ENCODE measurements at regions not wholly inside any gene's neighbourhood (a gene's known extent, or its start where the extent isn't known, plus 50 kb on each side); places are given as distances from the start of the nearest gene placed in this dataset.

GRCh38 chr2:236688563-236689392 lies 119.2 kb downstream of the ACKR3 start:
- Histone ChIP-seq H3K4me3 (no peak overlapping the region), H3K79me2 (ENCODE audit: low read depth) (no peaks in the 10 kb centered on the region), H3K36me3 (ENCODE audit: low read depth) (no peaks in the 10 kb centered on the region), H3K27me3 (ENCODE audit: insufficient read depth, low read depth) (peaks cover 28% of the 10 kb centered on the region), H3K9me3 (ENCODE audit: insufficient read depth, low read depth) (no peaks in the 10 kb centered on the region), H3K4me2 (no peak overlapping the region), H2AFZ (no peak overlapping the region), H3F3A (ENCODE audit: insufficient read depth, low read depth) (no peaks in the 10 kb centered on the region), H4K20me1 (ENCODE audit: insufficient read depth) (no peaks in the 10 kb centered on the region), H3K27ac (no peak overlapping the region), H3K9me2 (ENCODE audit: insufficient read depth) (no peaks in the 10 kb centered on the region), H3K4me1 (replicated peaks; ENCODE audit: insufficient read depth) (no peaks in the 10 kb centered on the region)
- CTCF ChIA-PET: no interaction called here
- POLR2A ChIA-PET (ENCODE audit: unreplicated experiment): interaction anchor here (0.6 kb wide), 1 partner anchor 43 kb away, joined by 7 read pairs; no protein-coding TSS in a partner anchor
- TF ChIP-seq CTCF (conservative IDR thresholded peaks at IDR 0.05) (no peak), EZH2 (IDR thresholded peaks at IDR 0.05; ENCODE audit: low read depth) (no peak)
- intact Hi-C loops (cut with micrococcal nuclease; ENCODE audit: unreplicated experiment): no loop called here
- BruUV-seq (replicated peaks): no TSS peak
- no peak for DNase-seq

DNA sequence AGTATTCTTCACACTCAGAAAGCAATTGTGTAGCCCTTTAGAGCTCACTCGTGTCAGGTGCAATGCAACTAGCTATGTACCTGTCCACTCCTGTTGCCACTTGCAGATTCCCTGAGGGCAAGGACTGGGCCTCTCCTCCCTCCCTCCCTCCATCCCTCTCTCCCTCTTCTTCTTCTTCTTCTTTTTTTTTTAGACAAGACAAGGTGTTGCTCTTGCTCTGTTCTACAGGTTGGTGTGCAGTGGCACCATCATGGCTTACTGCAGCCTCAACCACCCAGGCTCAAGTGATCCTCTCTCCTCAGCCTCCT lies 119.7 kb downstream of the ACKR3 start:
- no TSS peak for BruUV-seq (replicated peaks)
- DNase-seq: no peak
- Histone ChIP-seq H3K36me3 (ENCODE audit: low read depth) (no peaks in the 10 kb centered on the region), H3K27me3 (ENCODE audit: insufficient read depth, low read depth) (peaks cover 34% of the 10 kb centered on the region), H3K4me3 (no peak overlapping the region), H3K9me2 (ENCODE audit: insufficient read depth) (no peaks in the 10 kb centered on the region), H3K27ac (no peak overlapping the region), H3K4me1 (replicated peaks; ENCODE audit: insufficient read depth) (no peaks in the 10 kb centered on the region), H2AFZ (no peak overlapping the region), H3F3A (ENCODE audit: insufficient read depth, low read depth) (no peaks in the 10 kb centered on the region), H3K4me2 (no peak overlapping the region), H4K20me1 (ENCODE audit: insufficient read depth) (no peaks in the 10 kb centered on the region), H3K9me3 (ENCODE audit: insufficient read depth, low read depth) (no peaks in the 10 kb centered on the region), H3K79me2 (ENCODE audit: low read depth) (no peaks in the 10 kb centered on the region)
- ChIA-PET POLR2A (ENCODE audit: unreplicated experiment) (interaction anchor here (0.6 kb wide), 1 partner anchor 42 kb away, joined by 7 read pairs; no protein-coding TSS in a partner anchor), CTCF (interaction anchor here (0.7 kb wide), 1 partner anchor 86 kb away, joined by 4 read pairs; no protein-coding TSS in a partner anchor)
- intact Hi-C loops (cut with micrococcal nuclease; ENCODE audit: unreplicated experiment): no loop called here
- no peak for TF ChIP-seq CTCF (conservative IDR thresholded peaks at IDR 0.05)
- TF ChIP-seq EZH2 (IDR thresholded peaks at IDR 0.05; ENCODE audit: low read depth): no peak

GRCh38 chr2:236689981-236690380 lies 120.4 kb downstream of the ACKR3 start:
- intact Hi-C loops (cut with micrococcal nuclease; ENCODE audit: unreplicated experiment): no loop called here
- H2AFZ ChIP-seq: no peak overlapping the region
- DNase-seq: no peak
- CTCF ChIA-PET: interaction anchor here (0.7 kb wide), 1 partner anchor 86 kb away, joined by 4 read pairs; no protein-coding TSS in a partner anchor
- no peaks in the 10 kb centered on the region for H3K9me2 ChIP-seq (ENCODE audit: insufficient read depth)
- no peak overlapping the region for H3K27ac ChIP-seq
- H3K4me2 ChIP-seq: no peak overlapping the region
- no peaks in the 10 kb centered on the region for H3K4me1 ChIP-seq (replicated peaks; ENCODE audit: insufficient read depth)
- H4K20me1 ChIP-seq (ENCODE audit: insufficient read depth): no peaks in the 10 kb centered on the region
- no peak for TF ChIP-seq CTCF (conservative IDR thresholded peaks at IDR 0.05)
- TF ChIP-seq EZH2 (IDR thresholded peaks at IDR 0.05; ENCODE audit: low read depth): no peak
- no peaks in the 10 kb centered on the region for H3F3A ChIP-seq (ENCODE audit: insufficient read depth, low read depth)
- POLR2A ChIA-PET (ENCODE audit: unreplicated experiment): interaction anchor here (0.5 kb wide), 1 partner anchor 260 kb away, joined by 6 read pairs; no protein-coding TSS in a partner anchor
- no peaks in the 10 kb centered on the region for H3K9me3 ChIP-seq (ENCODE audit: insufficient read depth, low read depth)
- H3K27me3 ChIP-seq (ENCODE audit: insufficient read depth, low read depth): peaks cover 40% of the 10 kb centered on the region
- no TSS peak for BruUV-seq (replicated peaks)
- H3K36me3 ChIP-seq (ENCODE audit: low read depth): no peaks in the 10 kb centered on the region
- no peak overlapping the region for H3K4me3 ChIP-seq
- H3K79me2 ChIP-seq (ENCODE audit: low read depth): no peaks in the 10 kb centered on the region
